AG10803 (cell line): ENCODE measurements at regions not wholly inside any gene's neighbourhood (a gene's known extent, or its start where the extent isn't known, plus 50 kb on each side); places are given as distances from the start of the nearest gene placed in this dataset.

Source experiments
- DNase-seq: peaks from one replicate; pipeline ENCODE4 v3.0.0; 2010; ENCODE audit warnings: low read depth
- H3K4me3 ChIP-seq: 2 replicates; pipeline ENCODE4 v1.5.1; 2011; ENCODE audit warnings: mild to moderate bottlenecking, low read length, control low read depth
- CTCF ChIP-seq: conservative IDR thresholded peaks from 2 replicates; pipeline ENCODE4 v1.5.1; 2011; ENCODE audit warnings: mild to moderate bottlenecking, low read length, control low read depth, inconsistent platforms

GRCh38 chr1:55572878-55573734 is 357.9 kb upstream of the USP24 start:
- H3K4me3 ChIP-seq: no peak overlapping the region
- DNase-seq: peak; percentile 42
- no peak for TF ChIP-seq CTCF

GRCh38 chr1:55571767-55572166 is 356.6 kb upstream of the USP24 start:
- no peak overlapping the region for H3K4me3 ChIP-seq
- no peak for DNase-seq
- TF ChIP-seq CTCF: no peak

- no peak for TF ChIP-seq CTCF
- DNase-seq: no peak
- H3K4me3 ChIP-seq: no peak overlapping the region
Observed at GRCh38 chr1:55569417-55569816, 354.3 kb upstream of the USP24 start.

GRCh38 chr1:55568732-55569131 is 353.6 kb upstream of the USP24 start:
- H3K4me3 ChIP-seq: no peak overlapping the region
- no peak for TF ChIP-seq CTCF
- DNase-seq: no peak

GRCh38 chr1:55560266-55560665 is 345.1 kb upstream of the USP24 start:
- no peak overlapping the region for H3K4me3 ChIP-seq
- no peak for TF ChIP-seq CTCF
- no peak for DNase-seq

GRCh38 chr1:55559842-55560241 is 344.7 kb upstream of the USP24 start:
- DNase-seq: no peak
- TF ChIP-seq CTCF: no peak
- no peak overlapping the region for H3K4me3 ChIP-seq

GRCh38 chr1:55559161-55559611 is 344.0 kb upstream of the USP24 start:
- peak; percentile 31 for DNase-seq
- TF ChIP-seq CTCF: no peak
- no peak overlapping the region for H3K4me3 ChIP-seq
